Endodermal cell (in vitro differentiated cells): ENCODE measurements at regions not wholly inside any gene's neighbourhood (a gene's known extent, or its start where the extent isn't known, plus 50 kb on each side); places are given as distances from the start of the nearest gene placed in this dataset.

Experiments used
- DNase-seq: peaks from one replicate; pipeline ENCODE4 v3.0.0-alpha.2; 2017
- H3K27ac ChIP-seq: 2 replicates; pipeline ENCODE4 v1.5.1; 2013; ENCODE audit warnings: mild to moderate bottlenecking, low read depth, low read length, moderate library complexity
- H3K27me3 ChIP-seq: 2 replicates; pipeline ENCODE4 v1.6.1; 2013; ENCODE audit warnings: mild to moderate bottlenecking, low read length, moderate library complexity; ENCODE audit not compliant: insufficient read depth, control insufficient read depth, poor library complexity, severe bottlenecking
- H3K36me3 ChIP-seq: 2 replicates; pipeline ENCODE4 v1.7.0; 2013; ENCODE audit warnings: mild to moderate bottlenecking, low read length, moderate library complexity; ENCODE audit not compliant: control insufficient read depth, insufficient read depth
- H3K4me1 ChIP-seq: one replicate; pipeline ENCODE4 v1.7.0; 2013; ENCODE audit warnings: low read length; ENCODE audit not compliant: control insufficient read depth, insufficient read depth
- H3K4me3 ChIP-seq: 2 replicates; pipeline ENCODE4 v1.5.1; 2013; ENCODE audit warnings: mild to moderate bottlenecking, low read length, moderate library complexity
- H3K9ac ChIP-seq: 2 replicates; pipeline ENCODE4 v1.6.1; 2013; ENCODE audit warnings: mild to moderate bottlenecking, low read length, moderate library complexity; ENCODE audit not compliant: poor library complexity, severe bottlenecking; ENCODE audit errors: extremely low read depth
- H3K9me3 ChIP-seq: 2 replicates; pipeline ENCODE4 v1.6.1; 2013; ENCODE audit warnings: mild to moderate bottlenecking, low read length, moderate library complexity; ENCODE audit not compliant: control insufficient read depth
- H3K27ac Mint-ChIP-seq: 2 replicates; pipeline ENCODE4 v1.8.0; 2020; ENCODE audit warnings: mixed read lengths
- H3K27me3 Mint-ChIP-seq: 2 replicates; pipeline ENCODE4 v1.8.0; 2021; ENCODE audit warnings: mild to moderate bottlenecking, mixed read lengths; ENCODE audit not compliant: insufficient read depth
- H3K36me3 Mint-ChIP-seq: 2 replicates; pipeline ENCODE4 v1.8.0; 2020; ENCODE audit warnings: low read depth, mixed read lengths
- H3K4me1 Mint-ChIP-seq: 2 replicates; pipeline ENCODE4 v1.8.0; 2020; ENCODE audit warnings: mixed read lengths
- H3K4me3 Mint-ChIP-seq: 2 replicates; pipeline ENCODE4 v1.8.0; 2020; ENCODE audit warnings: mild to moderate bottlenecking, moderate library complexity, mixed read lengths
- H3K9me3 Mint-ChIP-seq: 2 replicates; pipeline ENCODE4 v1.8.0; 2020; ENCODE audit warnings: mild to moderate bottlenecking, mixed read lengths
- CTCF ChIP-seq: fragments of 200-600 bp; sonication (generic); conservative IDR thresholded peaks from 2 replicates; pipeline ENCODE4 v1.5.0; 2021; ENCODE audit warnings: antibody characterized with exemption, mild to moderate bottlenecking
- WGBS, 2 experiments: methylation state at CpG; one replicate each; pipeline versions ENCODE4 v1.1.5 to v1.1.7; 2013; ENCODE audit warnings: missing lambda C conversion rate in 2 of 2, mixed read lengths in 1 of 2; ENCODE audit not compliant: insufficient coverage in 1 of 2, insufficient read length in 1 of 2; 5-methylcytosine and 5-hydroxymethylcytosine counted together

- Histone ChIP-seq H3K36me3 (no peaks in the 10 kb centered on the region), H3K9ac (no peak overlapping the region), H3K9me3 (no peaks in the 10 kb centered on the region), H3K27me3 (no peaks in the 10 kb centered on the region), H3K4me1 (no peaks in the 10 kb centered on the region), H3K27ac (no peak overlapping the region), H3K4me3 (no peak overlapping the region)
- no peak overlapping the region for H3K27ac Mint-ChIP-seq
- WGBS, 2 experiments, result 92 to 100% methylated on average over 1 to 3 of the region's 3 CpGs
- no peak for DNase-seq
- no peaks in the 10 kb centered on the region for H3K27me3 Mint-ChIP-seq
- H3K4me1 Mint-ChIP-seq, result peaks cover 3% of the 10 kb centered on the region
- peaks cover 2% of the 10 kb centered on the region for H3K9me3 Mint-ChIP-seq
- H3K36me3 Mint-ChIP-seq, result no peaks in the 10 kb centered on the region
- no peak for TF ChIP-seq CTCF
- H3K4me3 Mint-ChIP-seq, result no peak overlapping the region
Measured at GRCh38 chr13:88125055-88125454, 453.9 kb downstream of the SLITRK5 start.

GRCh38 chr13:88136098-88136790 is 465.1 kb downstream of the SLITRK5 start:
- 97% methylated on average over 6 to 27 of the region's 27 CpGs for WGBS, 2 experiments
- Mint-ChIP-seq H3K27ac (no peak overlapping the region), H3K4me1 (no peaks in the 10 kb centered on the region), H3K4me3 (no peak overlapping the region), H3K9me3 (no peaks in the 10 kb centered on the region), H3K27me3 (no peaks in the 10 kb centered on the region), H3K36me3 (no peaks in the 10 kb centered on the region)
- H3K9me3 ChIP-seq, result no peaks in the 10 kb centered on the region
- H3K9ac ChIP-seq, result no peak overlapping the region
- no peak overlapping the region for H3K27ac ChIP-seq
- no peak overlapping the region for H3K4me3 ChIP-seq
- no peaks in the 10 kb centered on the region for H3K4me1 ChIP-seq
- no peaks in the 10 kb centered on the region for H3K27me3 ChIP-seq
- TF ChIP-seq CTCF, result no peak
- no peak for DNase-seq
- H3K36me3 ChIP-seq, result no peaks in the 10 kb centered on the region

GRCh38 chr13:88142653-88143052 is 471.5 kb downstream of the SLITRK5 start:
- Histone ChIP-seq H3K4me3 (no peak overlapping the region), H3K27me3 (no peaks in the 10 kb centered on the region), H3K27ac (no peak overlapping the region), H3K9ac (no peak overlapping the region), H3K36me3 (no peaks in the 10 kb centered on the region), H3K4me1 (no peaks in the 10 kb centered on the region), H3K9me3 (no peaks in the 10 kb centered on the region)
- no peak overlapping the region for H3K4me3 Mint-ChIP-seq
- no peaks in the 10 kb centered on the region for H3K36me3 Mint-ChIP-seq
- peaks cover 2% of the 10 kb centered on the region for H3K4me1 Mint-ChIP-seq
- H3K27me3 Mint-ChIP-seq, result no peaks in the 10 kb centered on the region
- DNase-seq, result no peak
- no peak overlapping the region for H3K27ac Mint-ChIP-seq
- H3K9me3 Mint-ChIP-seq, result peaks cover 6% of the 10 kb centered on the region
- TF ChIP-seq CTCF, result no peak
- 81% methylated on average over 3 of the region's 3 CpGs; no CpG with 5 or more reads in 1 of the 2 experiments for WGBS, 2 experiments
